ENCODE measurements at regions not wholly inside any gene's neighbourhood (a gene's known extent, or its start where the extent isn't known, plus 50 kb on each side); places are given as distances from the start of the nearest gene placed in this dataset.

DNA sequence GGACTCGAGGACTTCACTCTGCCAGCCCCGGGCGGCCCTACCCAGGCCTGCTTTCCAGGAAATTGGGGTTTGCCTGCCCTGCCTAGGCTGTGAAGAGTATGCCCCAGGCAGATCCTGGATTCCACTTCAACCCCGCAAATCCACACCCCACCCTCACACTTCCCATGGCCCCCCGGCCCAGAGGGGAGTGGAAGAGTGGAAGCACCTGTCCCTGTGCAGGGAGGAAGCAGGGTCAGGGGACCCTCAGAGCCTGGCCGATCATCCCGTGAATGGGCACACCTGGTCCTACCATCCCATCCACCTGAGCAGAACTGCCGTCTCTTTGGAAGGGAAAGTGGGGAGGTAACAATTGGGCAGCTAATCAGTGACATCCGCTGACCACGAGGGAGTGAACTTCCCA, 245.2 kb downstream of the EIPR1 start:
- TF ChIP-seq, protein P1, sequence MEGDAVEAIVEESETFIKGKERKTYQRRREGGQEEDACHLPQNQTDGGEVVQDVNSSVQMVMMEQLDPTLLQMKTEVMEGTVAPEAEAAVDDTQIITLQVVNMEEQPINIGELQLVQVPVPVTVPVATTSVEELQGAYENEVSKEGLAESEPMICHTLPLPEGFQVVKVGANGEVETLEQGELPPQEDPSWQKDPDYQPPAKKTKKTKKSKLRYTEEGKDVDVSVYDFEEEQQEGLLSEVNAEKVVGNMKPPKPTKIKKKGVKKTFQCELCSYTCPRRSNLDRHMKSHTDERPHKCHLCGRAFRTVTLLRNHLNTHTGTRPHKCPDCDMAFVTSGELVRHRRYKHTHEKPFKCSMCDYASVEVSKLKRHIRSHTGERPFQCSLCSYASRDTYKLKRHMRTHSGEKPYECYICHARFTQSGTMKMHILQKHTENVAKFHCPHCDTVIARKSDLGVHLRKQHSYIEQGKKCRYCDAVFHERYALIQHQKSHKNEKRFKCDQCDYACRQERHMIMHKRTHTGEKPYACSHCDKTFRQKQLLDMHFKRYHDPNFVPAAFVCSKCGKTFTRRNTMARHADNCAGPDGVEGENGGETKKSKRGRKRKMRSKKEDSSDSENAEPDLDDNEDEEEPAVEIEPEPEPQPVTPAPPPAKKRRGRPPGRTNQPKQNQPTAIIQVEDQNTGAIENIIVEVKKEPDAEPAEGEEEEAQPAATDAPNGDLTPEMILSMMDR (IDR thresholded peaks at IDR 0.05), result no peak
- TF ChIP-seq EZH2 (IDR thresholded peaks at IDR 0.05; ENCODE audit: borderline replicate concordance, insufficient read depth, low read depth, low read length, poor library complexity, severe bottlenecking), result no peak
